GM18505 (cell line): ENCODE measurements at regions not wholly inside any gene's neighbourhood (a gene's known extent, or its start where the extent isn't known, plus 50 kb on each side); places are given as distances from the start of the nearest gene placed in this dataset.

ENCODE experiments used
- ATAC-seq: cut with Tn5 transposase; IDR thresholded peaks from one replicate; pipeline ENCODE4 v1.9.1; 2021; ENCODE audit not compliant: unreplicated experiment
- POLR2A ChIP-seq: IDR thresholded peaks from 4 replicates; pipeline ENCODE4 v1.6.1; 2011; ENCODE audit warnings: borderline replicate concordance; ENCODE audit not compliant: insufficient read depth, insufficient read length; ENCODE audit errors: extremely low read depth

DNA sequence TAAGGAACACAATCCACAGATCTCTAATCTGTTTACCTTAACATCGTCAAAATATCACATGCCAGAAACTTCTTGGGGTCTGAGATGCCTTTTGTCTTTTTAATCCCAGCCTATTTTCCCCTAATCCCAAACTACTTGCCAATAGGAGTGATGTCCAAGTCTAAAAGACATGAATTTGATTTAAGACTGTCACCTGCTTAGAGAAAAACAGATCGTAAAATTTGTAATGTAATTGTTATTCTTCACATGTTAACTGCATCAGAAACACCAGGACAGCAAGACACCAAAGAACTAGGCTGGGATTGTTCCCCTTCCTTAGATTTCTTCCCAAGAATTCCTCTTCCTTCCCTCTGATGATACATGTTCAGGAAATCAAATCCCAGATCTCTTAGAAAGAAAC, 198.1 kb upstream of the ARHGAP20 start:
- no peak for TF ChIP-seq POLR2A
- no peak for ATAC-seq

GRCh38 chr11:110909336-110909735, 197.1 kb upstream of the ARHGAP20 start:
- no peak for ATAC-seq
- TF ChIP-seq POLR2A: no peak

DNA sequence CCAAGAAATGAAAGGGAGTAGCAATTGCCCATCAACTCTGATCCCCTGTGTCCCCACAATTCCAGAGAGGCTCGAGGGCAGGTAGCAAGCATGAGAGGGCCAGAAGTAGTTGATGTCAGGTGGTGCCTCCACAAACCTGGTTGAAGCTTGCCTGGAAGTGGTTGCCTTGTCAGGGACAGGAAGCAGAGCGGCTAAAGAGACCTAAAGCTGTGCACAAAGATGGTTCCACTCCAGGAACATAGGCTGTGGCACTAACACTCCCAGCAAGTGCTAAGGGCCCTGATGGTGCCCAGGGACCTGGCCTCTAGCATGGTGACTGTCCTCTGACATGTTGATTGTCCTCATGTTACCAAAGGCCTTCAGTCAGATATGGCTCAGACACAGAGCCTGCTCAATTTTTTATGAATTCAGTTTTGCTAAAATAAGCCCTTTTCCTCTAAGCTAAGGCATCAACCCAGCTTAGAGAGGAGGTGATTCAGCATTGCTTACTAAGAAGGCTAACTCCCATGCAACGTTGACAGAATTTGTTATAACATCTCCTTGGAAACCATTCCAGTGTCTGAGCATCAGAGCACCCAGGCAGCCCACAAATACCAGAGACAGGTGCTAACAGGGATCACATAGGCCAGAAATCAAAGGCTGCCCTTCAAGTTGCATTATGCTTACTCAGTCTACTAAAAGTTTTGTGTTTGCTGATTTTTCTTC, 196.3 kb upstream of the ARHGAP20 start:
- no peak for TF ChIP-seq POLR2A
- ATAC-seq: no peak

DNA sequence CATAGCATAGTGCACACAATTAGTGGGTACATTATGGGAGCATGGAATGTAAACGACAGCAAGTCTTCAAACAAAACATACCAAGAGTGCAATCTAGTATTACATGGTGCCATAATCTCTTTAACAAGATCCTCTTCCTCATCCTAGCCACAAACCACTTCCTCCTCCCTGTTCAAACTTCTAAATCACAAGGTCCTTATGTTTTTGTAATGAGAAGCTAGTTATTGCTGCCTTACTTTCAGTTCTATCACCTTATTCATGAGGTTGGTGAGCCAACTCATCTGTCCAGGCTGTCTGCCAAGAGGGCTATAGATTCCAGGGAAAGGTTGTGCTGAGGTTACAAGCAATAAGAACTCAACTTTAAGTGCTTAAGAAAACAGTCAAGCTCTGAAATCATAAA, 195.4 kb upstream of the ARHGAP20 start:
- TF ChIP-seq POLR2A: no peak
- ATAC-seq: no peak

DNA sequence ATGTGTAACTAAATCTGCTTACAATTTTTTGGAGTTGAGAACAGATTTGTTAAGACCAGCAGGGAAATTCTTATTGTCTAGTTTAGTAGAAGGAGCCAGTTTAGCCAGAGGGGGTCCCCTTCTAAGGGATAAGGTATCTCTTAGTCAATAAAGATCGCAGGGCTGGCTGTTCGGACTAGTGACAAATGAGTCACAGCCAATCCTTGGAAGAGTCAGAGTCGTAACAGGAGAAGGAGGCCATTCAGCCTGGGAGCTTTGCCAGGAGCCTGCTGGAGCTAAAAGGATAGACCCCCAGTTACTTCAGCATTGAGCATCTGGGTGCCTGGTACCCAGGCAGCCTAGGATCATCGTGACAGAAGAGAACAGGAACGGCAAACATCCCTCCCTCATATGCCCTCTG, 191.6 kb upstream of the ARHGAP20 start:
- no peak for TF ChIP-seq POLR2A
- no peak for ATAC-seq

DNA sequence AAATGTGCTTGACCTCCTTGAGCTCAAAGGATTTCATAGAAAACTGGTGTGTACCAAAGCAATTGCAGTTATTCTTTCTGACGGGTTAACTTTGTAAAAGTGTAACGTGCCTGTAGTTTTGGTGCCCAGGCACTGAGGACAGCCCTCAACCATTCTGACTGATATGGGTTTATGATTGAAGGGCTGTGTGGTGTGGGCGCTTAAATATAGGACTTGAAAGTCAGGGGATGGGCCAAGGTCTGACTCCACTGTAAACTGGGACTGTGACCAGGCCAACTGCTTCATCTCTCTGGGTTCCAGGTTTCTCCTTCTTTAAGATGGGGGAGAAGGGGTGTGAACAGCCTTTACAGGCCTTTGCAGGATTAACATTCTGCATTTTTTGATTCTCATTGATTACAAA, 191.1 kb upstream of the ARHGAP20 start:
- no peak for TF ChIP-seq POLR2A
- no peak for ATAC-seq

GRCh38 chr11:110901441-110901840, 189.2 kb upstream of the ARHGAP20 start:
- TF ChIP-seq POLR2A: no peak
- ATAC-seq: no peak

GRCh38 chr11:110900426-110900825, 188.2 kb upstream of the ARHGAP20 start:
- ATAC-seq: no peak
- TF ChIP-seq POLR2A: no peak

GRCh38 chr11:110897035-110897434, 184.8 kb upstream of the ARHGAP20 start:
- no peak for TF ChIP-seq POLR2A
- no peak for ATAC-seq

DNA sequence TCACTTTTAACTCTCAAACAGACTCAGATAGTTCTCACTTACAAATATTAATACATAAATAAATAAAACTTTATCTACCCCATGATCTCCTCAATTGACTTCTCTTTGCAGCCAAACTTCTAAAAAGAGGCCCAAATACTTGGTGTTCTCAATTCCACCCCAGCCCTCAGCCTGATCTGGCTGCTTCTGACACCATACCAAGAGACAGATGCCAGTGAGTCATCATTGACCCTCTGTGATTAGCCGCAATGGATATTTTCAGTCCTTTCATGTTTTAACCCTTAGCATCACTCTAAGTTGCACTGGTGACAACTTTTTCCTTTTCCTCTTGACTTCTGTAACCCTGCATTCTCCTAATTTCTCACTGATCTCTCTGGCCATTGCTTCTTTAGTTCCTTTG, 184.1 kb upstream of the ARHGAP20 start:
- TF ChIP-seq POLR2A: no peak
- ATAC-seq: no peak

GRCh38 chr11:110894224-110894623, 182.0 kb upstream of the ARHGAP20 start:
- TF ChIP-seq POLR2A: no peak
- no peak for ATAC-seq

GRCh38 chr11:110892741-110893285, 180.6 kb upstream of the ARHGAP20 start:
- ATAC-seq: no peak
- no peak for TF ChIP-seq POLR2A

DNA sequence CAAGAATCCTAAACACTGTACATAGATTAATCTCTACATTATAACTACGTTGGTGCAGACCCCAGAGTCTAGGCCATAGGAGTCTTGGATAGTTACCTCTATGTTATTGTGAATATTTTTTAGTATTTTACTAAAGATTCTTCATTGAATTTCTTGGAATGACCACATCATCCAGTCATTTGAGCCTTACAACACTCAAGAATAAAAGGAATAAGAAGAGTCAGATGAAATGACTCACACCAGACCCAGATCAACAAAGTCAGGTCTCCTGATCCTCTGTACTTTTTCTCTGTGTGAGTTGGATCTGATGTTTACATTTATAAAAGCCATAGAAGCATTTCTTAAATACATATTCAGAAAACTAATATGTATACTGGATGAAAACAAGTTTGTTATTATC, 179.2 kb upstream of the ARHGAP20 start:
- no peak for TF ChIP-seq POLR2A
- ATAC-seq: no peak

GRCh38 chr11:110890995-110891394, 178.8 kb upstream of the ARHGAP20 start:
- TF ChIP-seq POLR2A: no peak
- no peak for ATAC-seq
